ENCODE measurements at regions not wholly inside any gene's neighbourhood (a gene's known extent, or its start where the extent isn't known, plus 50 kb on each side); places are given as distances from the start of the nearest gene placed in this dataset.
"Not testable (repeated sequence)": the region's sequence is repeated elsewhere in the genome, so short reads cannot be mapped to it uniquely, and the experiment has no call there.

DNA sequence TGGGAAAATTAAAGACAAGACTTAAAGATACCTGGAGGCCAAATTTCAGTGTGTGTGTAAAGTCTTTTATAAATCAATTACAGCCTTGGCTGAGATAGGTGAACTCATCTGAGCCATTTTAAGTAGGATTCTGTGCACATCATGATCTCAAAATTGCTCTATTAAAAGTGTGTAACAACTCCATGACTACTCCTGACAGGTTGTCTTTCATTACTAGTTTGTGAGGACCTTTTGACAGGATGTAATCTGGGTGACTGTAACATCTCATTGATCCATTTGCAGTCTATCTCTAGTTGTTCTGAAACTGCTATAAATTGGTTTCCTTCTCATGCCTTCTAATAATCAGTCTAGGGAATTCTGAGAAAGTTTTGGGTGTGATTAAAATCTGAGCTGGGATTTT is 753.3 kb downstream of the SLITRK5 start:
- no peak for DNase-seq (ENCODE audit: low spot score)

DNA sequence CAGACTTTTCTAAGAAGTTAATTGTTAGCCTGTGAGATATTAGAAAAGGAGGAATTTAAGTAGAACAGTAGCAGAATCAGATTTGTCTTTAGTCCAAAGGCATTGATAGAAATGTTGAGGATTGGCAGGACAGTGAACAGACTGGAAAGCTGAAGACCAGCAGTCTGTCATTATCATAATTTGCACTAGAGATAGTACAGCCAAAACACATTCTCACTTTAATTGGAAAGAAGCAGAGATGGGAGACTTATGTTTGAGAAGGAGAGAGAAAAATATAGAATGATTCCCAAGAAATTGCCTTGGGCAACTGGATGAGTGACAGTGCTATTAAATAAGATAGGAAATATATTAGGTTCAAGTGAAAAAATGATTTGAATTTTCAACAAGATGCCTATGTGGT is 755.5 kb downstream of the SLITRK5 start:
- no peak for DNase-seq (ENCODE audit: low spot score)

DNA sequence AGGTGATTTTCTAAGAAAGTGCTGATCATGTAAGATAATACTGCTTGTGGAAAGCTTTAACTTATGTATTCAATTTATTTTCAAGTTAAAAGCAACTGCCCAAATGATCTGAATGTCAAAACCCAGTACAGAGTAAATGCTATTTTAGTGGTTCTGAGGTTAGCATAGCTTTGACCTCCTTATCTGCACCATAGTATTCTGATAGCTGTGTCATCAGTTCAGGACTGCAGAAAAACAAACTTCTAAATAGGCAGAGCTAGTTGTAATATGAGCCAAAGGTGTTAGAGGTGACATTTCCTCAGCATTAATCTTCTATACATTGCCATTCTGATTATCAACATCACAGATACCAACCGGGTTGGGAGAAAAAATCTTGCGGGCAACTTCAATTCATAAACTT is 758.7 kb downstream of the SLITRK5 start:
- DNase-seq (ENCODE audit: low spot score), result no peak

DNA sequence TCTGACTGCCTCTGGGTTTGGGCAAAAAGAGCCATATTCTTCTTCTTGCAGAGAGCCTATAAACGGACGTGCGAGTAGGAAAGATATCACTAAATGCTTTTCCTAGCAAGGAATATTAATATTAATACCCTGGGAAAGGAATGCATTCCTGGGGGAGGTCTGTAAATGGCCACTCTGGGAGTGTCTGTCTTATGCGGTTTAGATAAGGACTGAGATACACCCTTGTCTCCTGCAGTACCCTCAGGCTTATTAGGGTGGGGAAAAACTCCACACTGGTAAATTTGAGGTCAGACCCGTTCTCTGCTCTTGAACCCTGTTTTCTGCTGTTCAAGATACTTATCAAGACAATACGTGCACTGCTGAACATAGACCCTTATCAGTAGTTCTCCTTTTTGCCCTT is 763.8 kb downstream of the SLITRK5 start:
- DNase-seq (ENCODE audit: low spot score), result no peak

DNA sequence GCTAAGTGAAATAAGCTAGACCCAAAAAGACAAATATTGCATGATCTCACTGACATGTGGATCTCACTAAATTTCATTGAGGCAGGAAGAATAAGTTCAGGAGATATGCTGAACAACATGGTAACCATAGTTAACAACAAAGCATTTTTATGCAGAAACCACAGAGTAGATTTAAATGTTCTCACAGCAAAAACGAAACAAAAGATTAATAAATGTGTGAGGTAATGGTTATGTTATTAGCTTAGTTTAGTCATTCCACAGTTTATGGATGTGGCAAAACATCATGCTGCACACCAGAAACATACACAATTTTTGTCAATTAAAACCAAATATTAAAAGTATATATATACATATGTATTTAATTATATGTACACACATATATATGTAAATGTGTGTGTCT is 765.8 kb downstream of the SLITRK5 start:
- DNase-seq (ENCODE audit: low spot score), result no peak

DNA sequence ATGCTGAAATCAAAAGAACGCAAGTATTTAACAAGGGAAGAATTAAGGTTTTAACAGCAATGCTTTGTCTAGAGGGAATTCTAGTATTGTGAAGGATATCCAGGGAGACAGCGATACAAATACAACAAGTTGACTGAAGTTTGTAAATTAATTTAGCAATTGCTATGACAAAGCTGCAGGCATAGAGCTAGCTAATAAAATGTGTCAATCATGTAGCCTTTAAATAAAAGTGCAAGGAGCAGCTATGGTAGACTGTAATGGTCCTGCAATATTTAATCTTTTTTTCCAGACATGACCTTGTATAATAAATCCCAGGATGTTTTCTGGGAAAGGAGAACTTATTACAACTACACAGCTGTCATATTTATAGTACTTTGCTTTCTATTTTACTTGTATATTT is 779.3 kb downstream of the SLITRK5 start:
- no peak for DNase-seq (ENCODE audit: low spot score)

DNA sequence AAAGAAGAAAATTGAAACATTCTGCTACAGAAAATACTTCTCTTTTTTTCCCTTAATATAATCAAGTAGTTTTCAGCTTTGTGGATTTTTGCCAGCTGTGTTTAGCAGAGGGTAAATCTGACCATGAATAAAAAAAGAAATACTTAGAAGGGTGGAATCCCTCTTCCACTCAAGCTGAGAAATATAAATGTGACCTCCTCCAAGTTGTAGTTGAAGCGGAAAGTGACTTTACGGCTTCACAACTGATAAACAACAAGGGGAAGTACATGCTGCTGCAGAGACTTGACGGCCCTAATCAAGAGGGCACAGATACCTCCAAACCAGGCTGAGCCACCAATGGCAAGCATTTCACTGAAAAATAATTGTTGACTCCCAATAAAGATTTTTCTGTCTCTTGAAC is 785.0 kb downstream of the SLITRK5 start:
- no peak for DNase-seq (ENCODE audit: low spot score)

DNA sequence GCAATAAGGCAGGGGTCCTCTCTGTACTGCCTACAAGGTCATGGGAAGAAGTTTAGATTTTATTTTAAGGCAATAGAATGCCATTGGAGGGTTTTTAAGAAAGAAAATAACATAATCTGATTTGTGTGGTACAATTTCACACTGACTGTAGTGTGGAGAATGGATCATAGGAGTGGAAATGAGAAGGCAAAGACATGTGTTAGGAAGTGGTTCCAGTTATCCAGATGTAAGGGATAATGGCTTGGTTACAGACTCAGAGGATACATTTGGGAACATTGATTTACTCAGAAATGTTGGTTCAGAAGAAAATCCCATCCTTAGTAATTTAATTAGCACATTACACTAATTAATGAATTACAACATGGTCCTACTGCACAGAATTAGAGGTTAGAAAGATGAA is 788.2 kb downstream of the SLITRK5 start:
- no peak for DNase-seq (ENCODE audit: low spot score)

DNA sequence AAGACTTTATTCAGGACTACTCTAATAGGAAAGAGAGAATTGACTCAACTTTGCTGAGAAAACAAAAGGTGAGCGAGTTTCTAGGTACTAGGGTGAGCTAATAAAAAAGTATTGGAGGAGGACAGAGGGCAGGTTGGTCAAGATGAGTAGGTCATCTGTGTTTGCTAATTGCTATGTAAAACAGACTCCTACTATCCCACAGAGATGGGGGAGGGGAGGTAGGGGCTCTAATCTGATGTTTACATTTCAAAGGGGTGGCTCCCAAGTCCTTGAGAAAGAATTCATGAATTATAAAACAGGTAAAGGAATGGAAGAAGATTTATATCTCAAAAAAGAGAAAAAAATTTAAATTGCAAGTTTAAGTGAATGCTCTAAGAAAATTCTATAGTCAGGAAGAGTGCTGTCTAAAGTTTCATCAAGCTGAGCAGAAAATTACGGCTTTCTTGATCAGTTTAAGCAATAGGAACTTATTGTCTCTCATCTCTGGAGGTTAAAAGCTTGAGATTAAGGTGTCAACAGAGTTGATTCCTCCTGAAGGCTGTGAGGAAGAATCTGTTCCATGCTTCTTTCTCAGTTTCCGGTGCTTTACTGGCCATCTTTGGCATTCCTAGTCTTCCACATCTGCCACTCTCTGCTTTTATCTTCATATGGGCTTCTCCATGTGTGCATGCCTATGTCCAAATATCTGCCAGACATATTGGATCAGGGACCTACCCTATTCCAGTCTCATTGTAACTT is 790.3 kb downstream of the SLITRK5 start:
- no peak for DNase-seq (ENCODE audit: low spot score)

DNA sequence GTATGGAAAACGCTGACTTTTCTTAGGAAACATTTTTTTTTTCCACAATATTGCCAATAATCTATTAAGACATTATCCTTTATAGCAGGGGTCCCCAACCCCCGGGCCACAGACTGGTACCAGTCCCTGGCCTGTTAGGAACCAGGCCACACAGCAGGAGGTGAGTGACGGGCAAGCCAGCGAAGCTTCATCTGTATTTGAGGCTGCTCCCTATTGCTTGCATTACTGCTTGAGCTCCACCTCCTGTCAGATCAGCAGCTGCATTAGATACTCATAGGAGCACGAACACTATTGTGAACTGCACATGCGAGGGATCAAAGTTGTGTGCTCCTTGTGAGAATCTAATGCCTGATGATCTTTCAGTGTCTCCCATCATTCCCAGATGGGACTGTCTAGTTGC is 793.7 kb downstream of the SLITRK5 start:
- no peak for DNase-seq (ENCODE audit: low spot score)

DNA sequence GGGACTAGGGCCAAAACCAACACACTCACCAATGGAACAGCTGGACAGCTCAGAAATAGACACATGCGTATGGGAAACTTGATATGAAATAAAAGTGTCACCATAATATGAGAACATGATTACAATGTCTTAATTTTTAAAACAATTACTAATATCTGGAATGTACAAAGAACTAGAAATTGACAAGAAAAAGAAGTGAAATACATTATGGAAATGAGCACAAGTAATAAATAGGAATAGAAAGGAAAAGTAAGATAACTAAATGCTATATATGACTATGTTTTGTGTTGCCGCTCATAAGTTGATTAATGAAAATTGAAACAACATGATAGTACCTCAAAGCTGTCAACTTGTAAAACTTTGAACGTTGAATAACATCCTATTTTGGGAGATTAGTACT is 801.1 kb downstream of the SLITRK5 start:
- no peak for DNase-seq (ENCODE audit: low spot score)

DNA sequence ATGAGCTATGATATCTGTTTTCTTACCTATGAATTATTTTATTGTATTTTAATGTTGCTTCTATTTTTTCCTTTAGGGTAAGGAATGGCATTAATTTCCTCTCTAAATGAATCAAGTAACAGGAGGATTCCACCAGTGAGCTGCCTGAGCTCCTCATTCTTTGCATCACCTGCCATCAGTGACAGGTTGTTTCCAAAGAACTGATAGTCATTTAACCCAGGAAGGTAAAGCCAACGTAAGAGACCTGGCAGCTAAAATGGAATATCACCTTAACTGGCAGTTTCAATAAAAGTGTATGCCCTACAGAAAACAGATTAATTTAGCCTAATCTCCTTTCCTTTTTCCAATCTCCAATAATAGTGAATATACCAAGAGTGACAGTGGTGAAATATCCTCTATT is 812.0 kb downstream of the SLITRK5 start:
- DNase-seq (ENCODE audit: low spot score), result no peak

DNA sequence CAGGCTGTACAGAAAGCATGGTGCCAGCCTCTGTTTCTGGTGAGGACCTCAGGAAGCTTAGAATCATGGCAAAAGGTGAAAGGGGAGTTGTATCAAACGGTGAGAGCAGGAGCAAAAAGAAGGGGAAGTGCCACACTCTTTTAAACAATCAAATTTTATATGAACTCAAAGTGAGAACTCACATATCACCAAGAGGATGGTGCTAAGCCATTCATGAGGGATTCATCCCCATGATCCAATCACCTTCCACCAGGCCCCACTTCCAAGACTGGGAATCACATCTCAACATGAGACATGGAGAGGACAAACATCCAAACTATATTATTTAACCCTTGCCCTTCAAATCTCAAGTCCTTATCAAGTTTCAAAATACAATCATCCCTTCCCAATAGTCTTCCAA is 836.7 kb downstream of the SLITRK5 start:
- DNase-seq (ENCODE audit: low spot score), result no peak

DNA sequence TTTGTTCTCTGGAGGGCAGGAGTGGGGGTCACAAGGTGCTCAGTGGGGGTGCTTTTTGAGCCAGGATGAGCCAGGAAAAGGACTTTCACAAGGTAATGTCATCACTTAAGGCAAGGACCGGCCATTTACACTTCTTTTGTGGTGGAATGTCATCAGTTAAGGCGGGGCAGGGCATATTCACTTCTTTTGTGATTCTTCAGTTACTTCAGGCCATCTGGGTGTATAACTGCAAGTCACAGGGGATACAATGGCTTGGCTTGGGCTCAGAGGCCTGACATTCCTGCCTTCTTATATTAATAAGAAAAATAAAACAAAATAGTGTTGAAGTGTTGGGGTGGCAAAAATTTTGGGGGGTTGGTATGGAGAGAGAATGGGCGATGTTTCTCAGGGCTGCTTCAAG is 841.8 kb downstream of the SLITRK5 start:
- DNase-seq (ENCODE audit: low spot score), result not testable (repeated sequence)

DNA sequence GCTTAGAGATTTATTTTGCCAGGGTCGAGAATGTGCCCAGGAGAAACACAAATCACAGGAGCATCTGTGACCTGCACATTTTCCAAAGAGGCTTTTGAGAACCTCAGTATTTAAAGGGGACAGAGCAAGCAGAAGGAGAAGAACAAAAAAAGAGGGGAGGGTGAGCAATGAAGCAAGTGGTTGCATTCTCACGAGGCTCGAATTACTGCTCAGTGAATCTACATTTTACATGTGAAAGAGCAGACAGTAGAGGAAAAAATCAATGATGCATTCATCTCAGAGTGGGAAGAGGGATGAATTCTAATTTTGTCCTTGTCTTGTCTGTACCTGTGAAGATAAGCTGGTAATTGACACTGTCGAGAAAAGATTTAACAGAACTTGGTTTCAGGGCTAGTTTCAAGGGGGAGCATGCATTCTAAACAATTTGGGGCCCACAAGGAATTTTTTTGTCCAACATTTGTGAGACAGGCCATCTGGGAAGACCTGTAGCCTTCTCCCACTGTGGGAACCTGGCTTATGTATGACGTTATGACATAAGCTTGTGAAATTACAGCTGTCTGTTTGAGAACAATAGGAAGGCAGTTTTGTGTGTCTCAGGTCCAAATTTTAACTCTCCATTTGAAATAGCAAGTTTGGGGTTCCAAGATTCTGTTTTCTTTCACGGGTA is 855.1 kb downstream of the SLITRK5 start:
- DNase-seq (ENCODE audit: low spot score), result no peak

DNA sequence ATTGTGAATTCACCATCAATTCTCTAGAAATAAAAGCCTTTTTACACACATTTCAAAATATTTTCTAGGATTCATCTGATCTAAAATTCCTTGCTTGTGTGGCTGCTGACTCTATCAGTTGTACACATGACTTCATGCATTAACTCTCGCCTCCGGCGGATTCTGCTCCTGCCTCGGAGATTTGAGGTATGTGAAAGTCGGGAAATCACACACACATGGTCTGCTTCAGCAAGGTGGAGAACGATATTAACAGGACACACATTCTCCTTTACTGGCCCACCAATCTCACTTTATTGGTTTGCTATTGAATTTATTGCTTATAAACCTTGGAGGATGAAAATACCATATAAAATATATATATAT is 855.7 kb downstream of the SLITRK5 start:
- DNase-seq (ENCODE audit: low spot score), result no peak

DNA sequence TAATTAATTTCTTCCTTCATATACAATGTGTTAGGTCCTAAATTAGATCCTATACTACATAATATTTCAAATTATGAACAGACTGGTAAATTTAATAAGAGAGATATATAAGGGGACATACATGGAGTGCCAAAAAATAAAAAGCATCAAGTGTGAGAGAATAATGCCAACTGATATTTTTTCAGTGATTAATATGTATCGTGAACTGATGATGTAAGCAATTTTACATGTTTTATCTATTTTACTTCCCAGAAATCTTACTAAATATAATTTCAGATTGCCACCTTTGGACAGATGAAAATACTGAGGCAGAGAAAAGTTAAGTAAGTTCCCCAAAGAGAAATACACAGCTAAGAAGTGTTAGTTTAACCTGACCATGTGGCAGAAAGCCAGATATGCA is 870.8 kb downstream of the SLITRK5 start:
- DNase-seq (ENCODE audit: low spot score), result no peak

DNA sequence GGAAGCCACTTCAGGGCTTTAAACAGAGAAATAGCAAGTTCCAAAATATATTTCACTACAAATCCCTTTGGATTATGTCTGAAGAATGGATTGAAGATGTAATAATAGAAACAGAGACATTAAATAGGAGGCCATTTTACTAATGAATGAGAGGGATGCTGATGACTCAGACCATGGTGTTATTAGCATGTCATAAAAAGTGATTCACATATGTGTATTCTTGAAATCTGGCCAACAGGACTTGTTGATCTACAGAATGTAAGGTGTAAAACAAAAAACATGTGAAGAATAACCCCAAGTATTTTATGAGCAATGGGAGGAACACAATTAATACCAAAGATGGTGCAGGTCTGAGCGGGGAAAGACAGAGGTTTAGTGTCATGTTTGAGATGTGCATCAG is 873.7 kb downstream of the SLITRK5 start:
- no peak for DNase-seq (ENCODE audit: low spot score)

DNA sequence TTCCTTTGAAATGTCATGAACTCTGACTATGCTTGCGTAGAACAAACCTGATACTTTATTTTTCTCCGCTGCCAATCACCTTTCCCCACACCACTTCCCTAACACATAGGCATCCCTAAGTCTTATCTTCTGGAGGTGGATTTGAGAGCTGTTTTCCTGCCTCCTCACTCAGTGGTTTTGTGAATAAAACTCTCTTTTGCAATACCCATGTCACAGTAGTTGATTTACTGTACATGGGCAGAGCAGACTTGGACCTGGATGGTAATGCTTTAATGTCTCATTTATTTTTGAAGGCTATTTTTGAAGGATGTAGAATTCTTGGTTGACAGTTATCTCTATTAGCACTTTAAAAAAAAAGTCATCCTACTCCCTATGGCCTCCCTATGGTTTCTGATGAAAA is 881.8 kb downstream of the SLITRK5 start:
- DNase-seq (ENCODE audit: low spot score), result no peak

DNA sequence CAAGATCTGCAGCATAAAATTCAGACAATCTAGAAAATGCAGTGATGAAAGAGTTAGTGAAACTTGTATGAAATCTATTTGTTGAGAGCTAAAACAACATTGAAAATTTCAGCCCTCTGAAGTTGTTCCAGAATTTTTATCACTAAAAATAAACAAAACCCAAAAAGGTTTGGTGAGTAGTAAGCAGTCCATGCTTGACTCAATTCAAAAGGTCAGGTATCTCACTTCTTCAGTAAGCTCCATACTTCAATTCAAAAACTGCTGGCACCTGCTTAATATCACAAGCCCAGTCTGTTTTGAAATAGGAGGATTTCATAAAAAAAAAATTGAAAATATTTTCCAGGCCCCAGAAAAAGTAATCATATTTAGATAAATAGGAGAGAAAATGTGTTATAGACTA is 894.4 kb downstream of the SLITRK5 start:
- no peak for DNase-seq (ENCODE audit: low spot score)

DNA sequence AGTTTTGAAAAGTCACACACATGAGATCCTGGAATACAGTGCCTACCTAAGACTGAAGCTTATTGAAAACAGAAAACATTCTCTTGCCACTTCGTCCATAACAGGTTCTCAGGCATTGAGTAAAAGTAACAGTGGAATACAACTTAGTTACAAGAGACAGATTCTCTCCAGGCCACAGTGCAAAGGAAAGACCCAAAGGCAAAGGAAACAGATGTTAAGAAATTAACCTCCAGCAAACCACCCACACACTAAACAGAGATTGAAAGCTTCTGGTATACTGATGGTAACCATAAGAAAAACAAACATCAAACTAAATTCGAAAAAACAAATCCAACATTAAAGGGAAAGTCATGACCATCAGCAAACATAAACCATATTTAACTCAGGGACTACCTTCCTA is 914.7 kb downstream of the SLITRK5 start:
- DNase-seq (ENCODE audit: low spot score), result no peak

DNA sequence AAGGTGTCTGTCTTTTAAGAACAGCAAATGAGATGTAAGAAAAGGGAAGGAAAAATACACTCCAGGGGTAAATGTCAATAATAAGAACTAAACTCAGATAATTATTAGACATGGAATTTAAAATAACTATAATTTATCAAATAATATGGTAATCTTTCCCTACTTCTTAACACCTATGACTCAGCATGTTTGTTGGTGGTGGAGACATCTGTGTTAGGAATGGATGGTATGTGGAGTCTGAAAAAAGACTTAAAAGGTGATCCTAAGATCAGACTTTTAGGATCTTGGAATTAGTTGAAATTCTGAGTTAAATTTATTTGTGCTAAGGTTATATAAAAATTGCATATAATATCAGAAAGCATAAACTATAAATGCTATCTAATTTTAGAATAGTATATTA is 915.1 kb downstream of the SLITRK5 start:
- no peak for DNase-seq (ENCODE audit: low spot score)

DNA sequence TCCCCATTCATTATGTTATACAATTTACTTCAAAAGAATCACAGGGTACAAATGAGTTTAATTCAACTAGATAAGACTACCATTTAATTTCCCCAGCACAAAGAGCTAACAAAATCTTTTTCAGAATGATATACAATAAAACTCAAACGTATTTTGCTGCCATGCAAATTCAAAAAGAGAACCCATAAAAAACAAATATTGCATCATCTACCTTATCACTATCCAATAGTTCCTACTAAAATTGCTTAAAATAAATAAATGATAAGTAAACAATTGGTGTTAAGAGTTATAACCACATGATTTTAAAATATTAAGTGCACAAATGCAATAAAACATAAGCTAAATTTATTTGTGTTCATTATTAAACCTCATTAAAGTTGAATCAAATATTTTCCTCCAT is 919.4 kb downstream of the SLITRK5 start:
- DNase-seq (ENCODE audit: low spot score), result no peak

DNA sequence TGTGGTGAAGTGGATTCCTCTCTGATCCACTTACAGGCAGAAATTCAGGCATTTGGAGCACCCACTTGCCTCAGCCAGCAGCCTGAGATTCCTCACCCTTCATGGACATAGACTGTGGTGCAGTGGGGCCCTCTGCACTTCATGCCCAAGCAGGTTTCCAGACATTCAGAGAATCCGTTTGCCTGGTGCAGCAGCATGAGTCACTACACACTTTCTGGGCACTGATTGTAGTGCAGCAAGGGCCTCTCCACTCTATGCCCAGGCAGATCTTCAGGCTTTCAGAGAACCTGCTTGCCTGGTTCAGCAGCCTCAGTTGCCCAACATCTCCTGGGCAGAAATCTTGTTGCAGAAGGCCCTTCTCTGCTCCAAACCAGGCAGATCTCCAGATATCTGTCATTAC is 920.9 kb downstream of the SLITRK5 start:
- no peak for DNase-seq (ENCODE audit: low spot score)

All from ecto neural progenitor cell (in vitro differentiated cells).